IMR-90 (cell line): ENCODE measurements at regions not wholly inside any gene's neighbourhood (a gene's known extent, or its start where the extent isn't known, plus 50 kb on each side); places are given as distances from the start of the nearest gene placed in this dataset.

Experiments used
- CEBPB ChIP-seq: IDR thresholded peaks from 2 replicates; pipeline ENCODE4 v1.6.1; 2012; ENCODE audit warnings: low read depth, low read length, improper control_type of control experiment
- NFE2L2 ChIP-seq: fragments of 150-350 bp; IDR thresholded peaks from 2 replicates; pipeline ENCODE4 v1.6.1; 2016; ENCODE audit warnings: low read depth, mild to moderate bottlenecking, low read length
- USF2 ChIP-seq: fragments of 150-350 bp; IDR thresholded peaks from 2 replicates; pipeline ENCODE4 v1.6.1; 2017; ENCODE audit warnings: mild to moderate bottlenecking, antibody characterized with exemption, low read length, low read depth

DNA sequence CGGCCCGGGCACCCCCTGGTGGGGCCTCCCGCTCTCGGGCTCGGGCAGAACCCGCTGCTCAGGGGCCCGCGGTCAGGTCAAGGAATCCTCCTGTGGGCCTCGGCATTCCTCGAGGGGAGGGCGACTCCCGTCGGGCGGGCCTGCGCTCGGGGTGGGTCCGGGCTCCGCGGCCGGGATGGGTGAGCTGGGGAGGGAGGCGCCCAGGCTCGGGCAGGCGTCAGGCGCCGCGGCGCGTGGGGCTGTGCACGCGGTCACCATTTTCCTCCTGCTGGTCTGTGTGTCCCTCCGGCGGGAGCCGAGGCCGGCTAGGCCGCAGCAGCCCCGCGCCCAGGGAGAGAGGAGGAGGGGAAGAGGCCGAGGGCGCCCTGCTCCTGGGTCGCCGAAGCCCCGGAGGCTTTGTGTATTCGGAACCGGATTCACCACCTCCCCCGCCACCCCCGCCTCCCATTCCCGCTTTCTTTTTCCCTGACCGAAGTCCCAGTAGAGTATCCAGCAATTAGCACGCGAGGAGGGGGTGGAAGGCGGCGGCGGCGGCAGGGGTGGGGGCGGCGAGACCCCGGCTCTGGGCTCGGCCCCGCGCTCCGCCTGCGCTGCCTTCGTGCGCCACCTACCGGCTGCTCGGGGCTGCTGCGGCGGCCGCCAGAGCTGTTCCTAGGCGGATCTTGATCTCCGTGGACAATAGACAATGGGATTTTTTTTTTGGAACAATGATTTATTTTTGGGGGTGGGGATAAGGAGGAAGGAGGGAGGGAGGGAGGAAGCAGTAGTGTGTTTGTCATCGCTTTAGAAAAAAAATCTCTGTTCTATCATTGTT lies 99.0 kb upstream of the MAML3 start (continued):
- no peak for TF ChIP-seq USF2
- no peak for TF ChIP-seq NFE2L2
- TF ChIP-seq CEBPB, result no peak
